ENCODE measurements at regions not wholly inside any gene's neighbourhood (a gene's known extent, or its start where the extent isn't known, plus 50 kb on each side); places are given as distances from the start of the nearest gene placed in this dataset.

GRCh38 chr6:137403443-137403842 is 90.8 kb downstream of the OLIG3 start:
- no peak for DNase-seq (ENCODE audit: low spot score)
- in situ Hi-C loops (cut with MboI; ENCODE audit: low sequenced_read_pairs, unreplicated experiment) = no loop called here
- no peak for TF ChIP-seq CTCF (IDR thresholded peaks at IDR 0.05; ENCODE audit: borderline replicate concordance, control extremely low read depth, extremely low read depth, insufficient read depth, missing control alignments)

GRCh38 chr6:137402143-137402680 is 92.0 kb downstream of the OLIG3 start:
- in situ Hi-C loops (cut with MboI; ENCODE audit: low sequenced_read_pairs, unreplicated experiment) = no loop called here
- TF ChIP-seq CTCF (IDR thresholded peaks at IDR 0.05; ENCODE audit: borderline replicate concordance, control extremely low read depth, extremely low read depth, insufficient read depth, missing control alignments) = no peak
- no peak for DNase-seq (ENCODE audit: low spot score)

GRCh38 chr6:137401088-137401487 is 93.1 kb downstream of the OLIG3 start:
- TF ChIP-seq CTCF (IDR thresholded peaks at IDR 0.05; ENCODE audit: borderline replicate concordance, control extremely low read depth, extremely low read depth, insufficient read depth, missing control alignments) = no peak
- in situ Hi-C loops (cut with MboI; ENCODE audit: low sequenced_read_pairs, unreplicated experiment) = no loop called here
- DNase-seq (ENCODE audit: low spot score) = no peak

GRCh38 chr6:137399881-137400443 is 94.2 kb downstream of the OLIG3 start:
- TF ChIP-seq CTCF (IDR thresholded peaks at IDR 0.05; ENCODE audit: borderline replicate concordance, control extremely low read depth, extremely low read depth, insufficient read depth, missing control alignments) = no peak
- no peak for DNase-seq (ENCODE audit: low spot score)
- in situ Hi-C loops (cut with MboI; ENCODE audit: low sequenced_read_pairs, unreplicated experiment) = no loop called here

- in situ Hi-C loops (cut with MboI; ENCODE audit: low sequenced_read_pairs, unreplicated experiment) = no loop called here
- no peak for TF ChIP-seq CTCF (IDR thresholded peaks at IDR 0.05; ENCODE audit: borderline replicate concordance, control extremely low read depth, extremely low read depth, insufficient read depth, missing control alignments)
- no peak for DNase-seq (ENCODE audit: low spot score)
Measured at GRCh38 chr6:137395316-137395715, 98.9 kb downstream of the OLIG3 start.

- DNase-seq (ENCODE audit: low spot score) = no peak
- TF ChIP-seq CTCF (IDR thresholded peaks at IDR 0.05; ENCODE audit: borderline replicate concordance, control extremely low read depth, extremely low read depth, insufficient read depth, missing control alignments) = no peak
- in situ Hi-C loops (cut with MboI; ENCODE audit: low sequenced_read_pairs, unreplicated experiment) = no loop called here
Measured at GRCh38 chr6:137391061-137391814, 103.0 kb downstream of the OLIG3 start.

Measured in GM13976 (cell line).